HepG2 (cell line): ENCODE measurements at regions not wholly inside any gene's neighbourhood (a gene's known extent, or its start where the extent isn't known, plus 50 kb on each side); places are given as distances from the start of the nearest gene placed in this dataset.

Experiments used
- ATAC-seq: fragments of 200-7000 bp; cut with Tn5 transposase; 3 replicates; pipeline ENCODE4 v1.9.1; 2020; ENCODE audit warnings: mild to moderate bottlenecking, moderate library complexity
- BruUV-seq: library from RNA; stranded (reverse); fragments of 400-500 nt; replicated peaks from 2 replicates; lab custom pipeline; 2021; lab: Mats Ljungman, UMichigan
- CTCF ChIA-PET: fragments of 300-600 bp; formaldehyde crosslinking; extraction: SDS; loops from one replicate; lab custom pipeline; 2021; ENCODE audit warnings: low total read pairs, inconsistent platforms, low intra/inter-chr PET ratio; lab: Yijun Ruan, JAX
- POLR2A ChIA-PET: fragments of 350-600 bp; sonication (Branson Sonifier 250); formaldehyde crosslinking; loops from one replicate; lab custom pipeline; 2020; ENCODE audit warnings: antibody characterized with exemption, inconsistent platforms; lab: Yijun Ruan, JAX
- DNase-seq: peaks from one replicate; pipeline ENCODE4 v3.0.0-alpha.2; 2015; ENCODE audit warnings: low spot score
- FAIRE-seq: peaks from 3 replicates; lab custom pipeline; 2011; peaks lifted over from hg19 to GRCh38; lab: Jason Lieb, UNC
- H2AFZ ChIP-seq: one replicate; pipeline ENCODE4 v1.6.1; 2011; ENCODE audit warnings: low read length, inconsistent platforms
- H3K27ac ChIP-seq: fragments of 300-600 bp; 3 replicates; pipeline ENCODE4 v1.8.0; 2011; ENCODE audit warnings: mixed run types, mild to moderate bottlenecking, mixed read lengths, low read length, inconsistent platforms; ENCODE audit not compliant: insufficient read depth; ENCODE audit errors: extremely low read length
- H3K27me3 ChIP-seq, 2 experiments: fragments of 200-600 bp in 1 of 2; 2 replicates in 1 of 2; 3 replicates in 1 of 2; pipeline versions ENCODE4 v1.6.0 to v1.8.0; 2011; ENCODE audit warnings: low read length in 2 of 2, mild to moderate bottlenecking in 2 of 2, moderate library complexity in 2 of 2, inconsistent platforms in 1 of 2; ENCODE audit not compliant: insufficient read depth in 2 of 2, control insufficient read depth in 1 of 2
- H3K36me3 ChIP-seq, 2 experiments: fragments of 200-600 bp in 1 of 2; replicated peaks in 1 of 2; 2 replicates in 1 of 2; 3 replicates in 1 of 2; pipeline versions ENCODE4 v1.5.1 to v1.8.0; 2011; ENCODE audit warnings: low read length in 2 of 2, inconsistent platforms in 1 of 2; ENCODE audit not compliant: insufficient read depth in 2 of 2, control insufficient read depth in 1 of 2
- H3K4me1 ChIP-seq: 2 replicates; pipeline ENCODE4 v1.5.1; 2012; ENCODE audit warnings: low read length, inconsistent platforms; ENCODE audit not compliant: insufficient read depth
- H3K4me2 ChIP-seq: 2 replicates; pipeline ENCODE4 v1.6.0; 2011; ENCODE audit warnings: low read depth, low read length, inconsistent platforms
- H3K4me3 ChIP-seq, 3 experiments: fragments of 200-600 bp in 1 of 3; sonication (generic), shearing (Covaris generic) in 1 of 3; replicated peaks in 1 of 3; 2 replicates each; pipeline ENCODE4 v1.5.1; 2011 to 2016; ENCODE audit warnings: low read length in 3 of 3, inconsistent platforms in 2 of 3, low read depth in 2 of 3, mild to moderate bottlenecking in 2 of 3, control low read depth in 1 of 3, mixed read lengths in 1 of 3; ENCODE audit not compliant: insufficient read depth in 1 of 3
- H3K79me2 ChIP-seq: one replicate; pipeline ENCODE4 v1.6.1; 2011; ENCODE audit warnings: low read length, inconsistent platforms; ENCODE audit not compliant: insufficient read depth
- H3K9ac ChIP-seq: 2 replicates; pipeline ENCODE4 v1.6.0; 2011; ENCODE audit warnings: mild to moderate bottlenecking, low read depth, low read length, inconsistent platforms; ENCODE audit not compliant: insufficient read depth
- H3K9me3 ChIP-seq: 2 replicates; pipeline ENCODE4 v1.5.1; 2012; ENCODE audit warnings: mild to moderate bottlenecking, low read length
- H4K20me1 ChIP-seq: 2 replicates; pipeline ENCODE4 v1.6.0; 2011; ENCODE audit warnings: inconsistent platforms, mild to moderate bottlenecking, low read length, moderate library complexity; ENCODE audit not compliant: insufficient read depth
- BCLAF1 ChIP-seq: fragments of 450-650 bp; IDR thresholded peaks from 2 replicates; pipeline ENCODE4 v1.6.1; 2017; ENCODE audit warnings: mild to moderate bottlenecking
- CENPT ChIP-seq: sonication (generic); formaldehyde crosslinking; IDR thresholded peaks from 2 replicates; pipeline ENCODE4 v1.8.0; 2022; ENCODE audit warnings: low read depth, mild to moderate bottlenecking, moderate library complexity, missing genetic modification reagents
- CSRNP1 ChIP-seq: sonication (generic); formaldehyde crosslinking; IDR thresholded peaks from 2 replicates; pipeline ENCODE4 v1.8.1; 2023; ENCODE audit warnings: mild to moderate bottlenecking, missing genetic modification reagents
- DNMT3B ChIP-seq: conservative IDR thresholded peaks from 2 replicates; pipeline ENCODE4 v1.6.1; 2016; ENCODE audit warnings: missing biosample characterization, control low read depth
- EP300 ChIP-seq, 3 experiments: sonication (generic) in 1 of 3; formaldehyde crosslinking in 1 of 3; IDR thresholded peaks; 2 replicates each; pipeline versions ENCODE4 v1.5.1 to v1.6.1; 2011 to 2020; ENCODE audit warnings: low read depth in 2 of 3, low read length in 2 of 3, borderline replicate concordance in 1 of 3, improper control_type of control experiment in 1 of 3, mild to moderate bottlenecking in 1 of 3, missing genetic modification reagents in 1 of 3, moderate library complexity in 1 of 3
- IRF2 ChIP-seq: IDR thresholded peaks from 2 replicates; pipeline ENCODE4 v1.6.1; 2018; ENCODE audit warnings: missing genetic modification reagents, missing compliant biosample characterization
- KDM5A ChIP-seq: fragments of 200-600 bp; sonication (generic); IDR thresholded peaks from 2 replicates; pipeline ENCODE4 v1.7.0; 2018; ENCODE audit warnings: antibody characterized with exemption, mild to moderate bottlenecking, low read length, borderline replicate concordance
- MZF1 ChIP-seq: sonication (generic); formaldehyde crosslinking; IDR thresholded peaks from 2 replicates; pipeline ENCODE4 v1.8.1; 2023; ENCODE audit warnings: mild to moderate bottlenecking, missing genetic modification reagents, borderline replicate concordance
- SOX6 ChIP-seq, 2 experiments: fragments of 450-650 bp in 1 of 2; sonication (generic) in 1 of 2; formaldehyde crosslinking in 1 of 2; IDR thresholded peaks; 2 replicates each; pipeline versions ENCODE4 v1.4.0 to v1.6.1; 2017 to 2020; ENCODE audit warnings: antibody characterized with exemption in 1 of 2, mild to moderate bottlenecking in 1 of 2, missing genetic modification reagents in 1 of 2
- STAT6 ChIP-seq: sonication (generic); formaldehyde crosslinking; IDR thresholded peaks from 2 replicates; pipeline ENCODE4 v1.4.0; 2020; ENCODE audit warnings: missing genetic modification reagents, mild to moderate bottlenecking, borderline replicate concordance
- ZBTB1 ChIP-seq: sonication (generic); formaldehyde crosslinking; IDR thresholded peaks from 2 replicates; pipeline ENCODE4 v1.4.0; 2020; ENCODE audit warnings: missing genetic modification reagents, borderline replicate concordance
- ZBTB3 ChIP-seq: sonication (generic); formaldehyde crosslinking; IDR thresholded peaks from 2 replicates; pipeline ENCODE4 v1.4.0; 2020; ENCODE audit warnings: low read depth, mild to moderate bottlenecking, moderate library complexity, missing genetic modification reagents, borderline replicate concordance
- ZNF180 ChIP-seq: sonication (generic); formaldehyde crosslinking; IDR thresholded peaks from 2 replicates; pipeline ENCODE4 v1.4.0; 2020; ENCODE audit warnings: low read depth, missing genetic modification reagents, borderline replicate concordance
- ZNF383 ChIP-seq: sonication (generic); formaldehyde crosslinking; IDR thresholded peaks from 2 replicates; pipeline ENCODE4 v1.4.0; 2020; ENCODE audit warnings: missing genetic modification reagents, mild to moderate bottlenecking, borderline replicate concordance
- ZNF576 ChIP-seq: sonication (generic); formaldehyde crosslinking; IDR thresholded peaks from 2 replicates; pipeline ENCODE4 v1.4.0; 2020; ENCODE audit warnings: mild to moderate bottlenecking, missing genetic modification reagents
- ZNF75D ChIP-seq: sonication (generic); formaldehyde crosslinking; IDR thresholded peaks from 2 replicates; pipeline ENCODE4 v1.8.1; 2023; ENCODE audit warnings: missing genetic modification reagents, mild to moderate bottlenecking, borderline replicate concordance
- WGBS: methylation state at CpG from one replicate; pipeline ENCODE4 v1.1.6; 2017; ENCODE audit warnings: low lambda C conversion rate; 5-methylcytosine and 5-hydroxymethylcytosine counted together
- in situ Hi-C: cut with HindIII; loops from 2 replicates; pipeline ENCODE4 v1.10.0; 2017; ENCODE audit warnings: low pct_unique_long_range_greater_than_20kb; ENCODE audit not compliant: extremely low pct_ligation_motif_present
- intact Hi-C: fragments of 100-400 bp; cut with micrococcal nuclease; formaldehyde crosslinking; loops from one replicate; pipeline ENCODE4 v1.10.0; 2022; ENCODE audit not compliant: unreplicated experiment

- ChIA-PET CTCF (no interaction called here), POLR2A (no interaction called here)
- DNase-seq (no peak), FAIRE-seq (no peak), ATAC-seq (no peak)
- peaks cover 0 to 5% of the 10 kb centered on the region in 2 experiments; a peak in 1 of 5 replicates for H3K27me3 ChIP-seq
- H3K4me1 ChIP-seq: peaks cover 17% of the 10 kb centered on the region
- no TSS peak for BruUV-seq
- no peaks in the 10 kb centered on the region for H4K20me1 ChIP-seq
- no peaks in the 10 kb centered on the region for H3K79me2 ChIP-seq
- no peak overlapping the region for H3K27ac ChIP-seq
- H3K9me3 ChIP-seq: no peaks in the 10 kb centered on the region
- H2AFZ ChIP-seq: no peak overlapping the region
- H3K4me3 ChIP-seq: no peak overlapping the region
- in situ Hi-C loops: no loop called here
- WGBS: 67% methylated on average over 9 of the region's 9 CpGs
- H3K36me3 ChIP-seq: no peaks in the 10 kb centered on the region
- intact Hi-C loops: no loop called here
- no peak overlapping the region for H3K9ac ChIP-seq
- H3K4me2 ChIP-seq: no peak overlapping the region
- no peak for TF ChIP-seq SOX6 (IDR thresholded peaks at IDR 0.05)
- no peak for TF ChIP-seq SOX6 (CRISPR knock-in tag; IDR thresholded peaks at IDR 0.05)
- no peak for TF ChIP-seq ZNF180 (CRISPR knock-in tag)
- TF ChIP-seq MZF1 (CRISPR knock-in tag): no peak
- no peak for TF ChIP-seq STAT6 (CRISPR knock-in tag)
- TF ChIP-seq KDM5A: no peak
- TF ChIP-seq BCLAF1: no peak
- no peak for TF ChIP-seq IRF2 (CRISPR knock-in tag)
- TF ChIP-seq CSRNP1: no peak
- no peak for TF ChIP-seq ZBTB3 (CRISPR knock-in tag)
- TF ChIP-seq DNMT3B (CRISPR knock-in tag): no peak
- TF ChIP-seq ZNF75D (CRISPR knock-in tag): no peak
- TF ChIP-seq ZNF383 (CRISPR knock-in tag): no peak
- TF ChIP-seq ZBTB1 (CRISPR knock-in tag): no peak
- no peak for TF ChIP-seq EP300 (IDR thresholded peaks at IDR 0.05; ENCODE audit: low read depth in 2 of 2, low read length in 2 of 2)
- TF ChIP-seq EP300 (CRISPR knock-in tag; IDR thresholded peaks at IDR 0.05; ENCODE audit: borderline replicate concordance): no peak
- no peak for TF ChIP-seq CENPT (CRISPR knock-in tag)
- no peak for TF ChIP-seq ZNF576
Measured at GRCh38 chr17:31697838-31698237, 161.2 kb downstream of the COPRS start.
